ENCODE measurements at regions not wholly inside any gene's neighbourhood (a gene's known extent, or its start where the extent isn't known, plus 50 kb on each side); places are given as distances from the start of the nearest gene placed in this dataset.

GRCh38 chr6:26250698-26251044 lies 114.3 kb upstream of the BTN3A2 start:
- DNase-seq: peak; percentile 46
- TF ChIP-seq CTCF (IDR thresholded peaks at IDR 0.05; ENCODE audit: low read depth, low read length, missing control alignments): no peak
- in situ Hi-C loops (cut with HindIII; ENCODE audit: low pct_ligation_motif_present, low sequenced_read_pairs): no loop called here

GRCh38 chr6:26251354-26252076 lies 113.5 kb upstream of the BTN3A2 start:
- H3K4me3 ChIP-seq (ENCODE audit: low read depth, low read length): peak overlapping the region; percentile 80
- in situ Hi-C loops (cut with HindIII; ENCODE audit: low pct_ligation_motif_present, low sequenced_read_pairs): no loop called here
- DNase-seq: peak; percentile 84
- no peak for TF ChIP-seq CTCF (IDR thresholded peaks at IDR 0.05; ENCODE audit: low read depth, low read length, missing control alignments)
- no peaks in the 10 kb centered on the region for H3K27me3 ChIP-seq (replicated peaks)
- H3K27ac ChIP-seq: peak overlapping the region; percentile 31
- no peaks in the 10 kb centered on the region for H3K36me3 ChIP-seq (replicated peaks)

More at GRCh38 chr6:26250698-26251044, 114.3 kb upstream of the BTN3A2 start:
- Histone ChIP-seq H3K4me3 (ENCODE audit: low read depth, low read length) (peak overlapping the region; percentile 80), H3K27ac (peak overlapping the region; percentile 31), H3K36me3 (replicated peaks) (no peaks in the 10 kb centered on the region), H3K27me3 (replicated peaks) (no peaks in the 10 kb centered on the region)

- no peak for TF ChIP-seq CTCF (IDR thresholded peaks at IDR 0.05; ENCODE audit: low read depth, low read length, missing control alignments)
- H3K4me3 ChIP-seq (ENCODE audit: low read depth, low read length): peak overlapping the region; percentile 80
- H3K27ac ChIP-seq: peak overlapping the region; percentile 31
- no peaks in the 10 kb centered on the region for H3K36me3 ChIP-seq (replicated peaks)
- DNase-seq: no peak
- no peaks in the 10 kb centered on the region for H3K27me3 ChIP-seq (replicated peaks)
- in situ Hi-C loops (cut with HindIII; ENCODE audit: low pct_ligation_motif_present, low sequenced_read_pairs): no loop called here
These were observed 112.9 kb upstream of the BTN3A2 start for GRCh38 chr6:26252077-26252472.

- no peaks in the 10 kb centered on the region for H3K27me3 ChIP-seq (replicated peaks)
- in situ Hi-C loops (cut with HindIII; ENCODE audit: low pct_ligation_motif_present, low sequenced_read_pairs): no loop called here
- no peak for DNase-seq
- no peak for TF ChIP-seq CTCF (IDR thresholded peaks at IDR 0.05; ENCODE audit: low read depth, low read length, missing control alignments)
- no peaks in the 10 kb centered on the region for H3K36me3 ChIP-seq (replicated peaks)
- no peak overlapping the region for H3K4me3 ChIP-seq (ENCODE audit: low read depth, low read length)
- H3K27ac ChIP-seq: no peak overlapping the region
These were observed 110.3 kb upstream of the BTN3A2 start for GRCh38 chr6:26254724-26255123.

GRCh38 chr6:26257272-26257671 lies 107.7 kb upstream of the BTN3A2 start:
- no peak for DNase-seq
- H3K4me3 ChIP-seq (ENCODE audit: low read depth, low read length): no peak overlapping the region
- H3K27me3 ChIP-seq (replicated peaks): no peaks in the 10 kb centered on the region
- no peak overlapping the region for H3K27ac ChIP-seq
- no peaks in the 10 kb centered on the region for H3K36me3 ChIP-seq (replicated peaks)
- in situ Hi-C loops (cut with HindIII; ENCODE audit: low pct_ligation_motif_present, low sequenced_read_pairs): no loop called here
- TF ChIP-seq CTCF (IDR thresholded peaks at IDR 0.05; ENCODE audit: low read depth, low read length, missing control alignments): no peak
